RKO (cell line): ENCODE measurements at regions not wholly inside any gene's neighbourhood (a gene's known extent, or its start where the extent isn't known, plus 50 kb on each side); places are given as distances from the start of the nearest gene placed in this dataset.

ENCODE experiments used
- DNase-seq: peaks from one replicate; pipeline ENCODE4 v3.0.0-alpha.2; 2016; ENCODE audit warnings: low spot score

GRCh38 chr5:17893026-17893635 is 258.9 kb downstream of the TAF11L14 start:
- no peak for DNase-seq

- peak; percentile 42 for DNase-seq
Observed at GRCh38 chr5:17895288-17896033, 261.2 kb downstream of the TAF11L14 start.

DNA sequence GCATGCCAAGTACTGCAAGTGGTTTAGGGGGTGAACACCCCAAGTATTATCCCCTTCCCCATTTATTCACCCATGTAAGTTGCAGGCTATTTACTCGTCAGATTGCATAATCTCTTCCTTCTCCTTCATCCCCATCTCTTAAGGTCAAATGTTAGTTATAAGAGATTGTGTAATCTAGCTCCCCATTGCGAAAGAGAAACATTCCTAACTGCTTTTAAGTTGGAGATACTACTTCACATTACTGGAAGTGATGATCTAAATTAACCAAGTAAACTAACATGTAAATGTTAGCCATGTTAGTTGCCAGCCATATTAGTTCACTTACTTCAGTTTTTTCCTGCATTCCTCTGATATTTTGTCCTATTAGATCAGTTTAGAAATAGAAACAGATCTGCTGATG is 262.3 kb downstream of the TAF11L14 start:
- DNase-seq: no peak

- DNase-seq: no peak
Observed at GRCh38 chr5:17897776-17898175, 263.5 kb downstream of the TAF11L14 start.

GRCh38 chr5:17898766-17899165 is 264.5 kb downstream of the TAF11L14 start:
- no peak for DNase-seq

- no peak for DNase-seq
Observed at GRCh38 chr5:17907094-17907493, 272.8 kb downstream of the TAF11L14 start.

DNA sequence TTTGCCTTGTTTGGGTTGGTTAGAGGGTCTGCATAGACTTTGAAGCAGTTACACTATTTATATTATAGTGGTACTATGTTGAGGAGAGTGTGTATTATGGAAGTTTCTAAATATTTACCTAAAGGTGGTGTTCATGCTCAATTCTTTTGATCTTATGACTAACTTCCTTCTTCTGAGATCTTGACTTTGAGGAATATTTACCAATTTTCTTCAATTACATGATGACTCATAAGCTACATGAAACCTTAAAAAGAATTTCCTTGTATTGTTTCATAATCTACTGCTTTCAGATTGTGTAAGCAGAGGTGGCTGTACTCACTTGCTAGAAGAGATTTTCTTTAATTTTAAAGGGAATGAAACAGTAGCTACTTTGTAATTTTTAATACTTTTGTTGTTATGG is 276.1 kb downstream of the TAF11L14 start:
- DNase-seq: no peak

- no peak for DNase-seq
Observed at GRCh38 chr5:17912794-17913193, 278.5 kb downstream of the TAF11L14 start.

- no peak for DNase-seq
Observed at GRCh38 chr5:17916446-17916845, 282.2 kb downstream of the TAF11L14 start.

GRCh38 chr5:17917465-17917864 is 283.2 kb downstream of the TAF11L14 start:
- no peak for DNase-seq

DNA sequence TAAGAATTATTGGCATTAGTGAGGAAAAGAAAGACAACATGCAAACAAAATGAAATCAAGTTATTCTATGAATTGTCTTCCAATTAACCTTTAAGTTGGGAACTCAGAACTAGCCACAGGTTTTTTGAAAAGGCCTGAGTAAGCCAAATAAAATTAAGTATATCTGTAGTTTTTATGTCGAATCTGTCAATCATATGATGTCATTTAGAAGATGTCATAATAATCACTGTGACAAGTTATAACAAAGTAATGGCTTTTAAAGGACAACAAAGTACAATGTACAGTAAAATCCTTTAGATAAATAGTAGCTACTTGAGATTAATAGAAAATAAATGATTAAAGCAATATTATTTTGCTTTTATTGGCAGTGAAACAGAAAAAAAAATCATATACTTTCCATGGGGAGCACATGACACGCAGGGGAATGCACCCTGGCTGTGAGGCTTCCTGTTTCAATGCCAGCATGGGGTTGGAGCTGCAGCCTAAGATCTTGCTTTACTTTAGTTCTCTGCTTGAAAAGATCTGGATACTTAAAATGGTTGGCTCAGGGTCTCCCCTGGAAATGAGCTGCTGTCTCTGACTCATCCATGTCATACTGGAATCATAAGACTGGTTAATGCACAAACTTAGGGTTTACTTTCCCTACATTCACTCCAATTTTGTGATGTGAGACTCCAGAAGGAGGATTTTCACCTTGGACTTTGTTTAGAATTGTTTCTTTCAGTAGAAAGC is 284.3 kb downstream of the TAF11L14 start:
- peak; percentile 4 for DNase-seq

GRCh38 chr5:17925276-17925675 is 291.0 kb downstream of the TAF11L14 start:
- no peak for DNase-seq

DNA sequence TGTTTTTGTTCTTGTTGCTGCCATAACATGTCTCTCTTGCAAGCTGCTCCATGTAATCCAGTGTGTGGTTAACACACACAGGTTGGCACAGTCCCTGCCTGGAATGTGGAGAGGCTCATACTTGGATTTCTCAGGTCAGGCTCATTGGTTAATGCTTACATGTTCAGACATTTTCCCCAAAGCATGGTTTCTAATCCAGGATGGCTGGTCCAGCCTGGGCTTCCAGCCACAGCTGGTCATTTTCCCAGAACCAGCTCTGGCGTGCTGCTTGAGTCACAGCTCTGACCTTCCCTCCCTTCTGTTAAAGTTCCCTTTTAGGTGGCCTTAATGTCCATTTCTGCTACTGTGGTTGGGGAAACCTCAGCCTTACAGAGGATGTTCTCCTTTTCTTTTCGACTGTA is 294.3 kb downstream of the TAF11L14 start:
- no peak for DNase-seq

GRCh38 chr5:17929171-17929570 is 294.9 kb downstream of the TAF11L14 start:
- DNase-seq: no peak

- DNase-seq: no peak
Observed at GRCh38 chr5:17930346-17930745, 296.1 kb downstream of the TAF11L14 start.

DNA sequence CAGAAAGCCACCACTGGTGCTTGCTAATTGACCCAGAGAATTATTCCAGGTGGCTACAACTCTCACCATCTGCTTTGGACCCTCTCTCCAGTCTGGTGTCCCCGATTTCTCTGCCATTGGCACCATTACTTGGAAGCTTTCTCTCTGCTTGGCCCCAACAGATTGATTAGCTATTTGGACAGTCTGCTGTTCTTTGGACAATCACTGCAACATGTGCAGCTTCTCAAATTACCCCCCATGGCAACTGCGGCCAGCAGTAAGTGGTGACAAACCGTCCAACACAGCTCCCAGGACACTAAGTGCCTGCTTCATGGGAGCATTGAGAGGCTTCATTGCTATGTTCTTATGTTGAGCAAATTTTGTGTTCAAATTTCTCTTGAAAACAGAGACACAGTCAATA is 309.8 kb downstream of the TAF11L14 start:
- DNase-seq: no peak

DNA sequence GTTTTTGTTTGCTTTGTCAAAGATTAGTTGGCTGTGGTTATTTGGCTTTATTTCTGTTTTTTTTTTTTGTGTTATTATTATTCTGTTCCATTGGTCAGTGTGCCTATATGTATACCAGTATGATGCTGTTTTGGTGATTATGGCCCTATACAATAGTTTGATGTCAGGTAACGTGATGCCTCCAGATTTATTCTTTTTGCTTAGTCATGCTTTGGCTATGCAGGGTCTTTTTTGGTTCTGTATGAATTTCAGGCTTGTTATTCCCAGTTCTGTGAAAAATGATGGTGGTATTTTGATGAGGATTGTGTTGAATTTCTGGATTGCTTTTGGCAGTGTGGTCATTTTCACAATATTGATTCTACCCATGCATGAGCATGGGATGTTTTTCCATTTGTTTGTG is 312.8 kb downstream of the TAF11L14 start:
- DNase-seq: no peak

- DNase-seq: no peak
Observed at GRCh38 chr5:17951392-17952169, 317.3 kb downstream of the TAF11L14 start.

GRCh38 chr5:17952231-17952630 is 318.0 kb downstream of the TAF11L14 start:
- no peak for DNase-seq

- no peak for DNase-seq
Observed at GRCh38 chr5:17964067-17964466, 329.8 kb downstream of the TAF11L14 start.

GRCh38 chr5:17966640-17967402 is 332.6 kb downstream of the TAF11L14 start:
- no peak for DNase-seq

DNA sequence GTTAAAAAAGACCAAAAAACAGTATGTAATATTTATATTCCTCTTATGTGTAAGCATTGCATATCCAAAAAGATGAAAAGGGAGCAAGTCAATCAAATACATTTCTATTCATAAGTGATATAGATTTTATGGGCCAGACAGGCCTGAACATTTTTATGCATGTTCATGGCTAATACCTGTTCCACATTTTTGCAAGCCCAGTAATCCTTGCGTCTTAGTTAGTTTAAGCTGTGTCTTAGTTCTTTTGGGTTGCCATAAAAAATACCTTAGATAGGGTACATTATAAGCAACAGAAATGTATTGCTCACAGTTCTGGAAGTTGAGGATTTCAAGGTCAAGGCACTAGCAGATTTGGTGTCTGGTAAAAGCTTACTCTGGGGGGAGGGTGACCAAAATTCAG is 342.1 kb downstream of the TAF11L14 start:
- no peak for DNase-seq
